GM12878 (cell line): ENCODE measurements at regions not wholly inside any gene's neighbourhood (a gene's known extent, or its start where the extent isn't known, plus 50 kb on each side); places are given as distances from the start of the nearest gene placed in this dataset.

Experiments
- ATAC-seq: fragments of 200-7000 bp; cut with Tn5 transposase; 3 replicates; pipeline ENCODE4 v1.9.1; 2020; ENCODE audit warnings: mild to moderate bottlenecking, moderate library complexity
- BruUV-seq: library from RNA; stranded (reverse); fragments of 400-500 nt; replicated peaks from 2 replicates; lab custom pipeline; 2021; lab: Mats Ljungman, UMichigan
- CTCF ChIA-PET: fragments of 300-600 bp; sonication (Branson Sonifier 250); formaldehyde crosslinking; extraction: SDS; loops from one replicate; lab custom pipeline; 2021; ENCODE audit warnings: inconsistent platforms; lab: Yijun Ruan, JAX
- POLR2A ChIA-PET: fragments of 350-600 bp; formaldehyde crosslinking; extraction: SDS; loops from one replicate; lab custom pipeline; 2021; ENCODE audit warnings: inconsistent platforms; lab: Charles Lee
- RAD21 ChIA-PET: fragments of 300-600 bp; sonication (Branson Sonifier 250); formaldehyde crosslinking; loops from one replicate; lab custom pipeline; 2023; ENCODE audit warnings: antibody characterized with exemption; ENCODE audit not compliant: unreplicated experiment; lab: Charles Lee
- SMC1A ChIA-PET: fragments of 300-600 bp; sonication (Branson Sonifier 250); formaldehyde crosslinking; loops from one replicate; lab custom pipeline; 2023; ENCODE audit not compliant: unreplicated experiment, uncharacterized antibody; lab: Charles Lee
- DNase-seq: peaks from one replicate; pipeline ENCODE4 v3.0.0-alpha.2; 2011; ENCODE audit warnings: low read depth, low spot score
- FAIRE-seq: peaks from 3 replicates; lab custom pipeline; 2011; peaks lifted over from hg19 to GRCh38; lab: Jason Lieb, UNC
- H2AFZ ChIP-seq: 2 replicates; pipeline ENCODE4 v1.6.0; 2011; ENCODE audit warnings: low read depth, low read length, control low read depth; ENCODE audit not compliant: control insufficient read depth
- H3K27ac ChIP-seq: 2 replicates; pipeline ENCODE4 v1.5.1; 2011; ENCODE audit warnings: control low read depth; ENCODE audit not compliant: control insufficient read depth, insufficient read depth
- H3K27me3 ChIP-seq, 2 experiments: replicated peaks in 1 of 2; 2 replicates each; pipeline versions ENCODE4 v1.6.0 to v1.6.1; 2011; ENCODE audit warnings: low read length in 1 of 2; ENCODE audit not compliant: control insufficient read depth in 2 of 2, insufficient read depth in 2 of 2
- H3K36me3 ChIP-seq, 2 experiments: 2 replicates each; pipeline ENCODE4 v1.5.1; 2011; ENCODE audit warnings: low read length in 1 of 2; ENCODE audit not compliant: control insufficient read depth in 2 of 2, insufficient read depth in 2 of 2
- H3K4me1 ChIP-seq: 2 replicates; pipeline ENCODE4 v1.6.1; 2011; ENCODE audit warnings: mild to moderate bottlenecking, low read length, moderate library complexity, mixed read lengths; ENCODE audit not compliant: control insufficient read depth, insufficient read depth
- H3K4me2 ChIP-seq: 2 replicates; pipeline ENCODE4 v1.6.0; 2011; ENCODE audit warnings: control low read depth; ENCODE audit not compliant: control insufficient read depth, insufficient read depth
- H3K4me3 ChIP-seq: fragments of 200-600 bp; sonication (generic); 2 replicates; pipeline ENCODE4 v1.5.1; 2016
- H3K79me2 ChIP-seq: 2 replicates; pipeline ENCODE4 v1.6.0; 2011; ENCODE audit warnings: low read length; ENCODE audit not compliant: control insufficient read depth, insufficient read depth
- H3K9ac ChIP-seq: 2 replicates; pipeline ENCODE4 v1.8.0; 2011; ENCODE audit warnings: low read length, control low read depth, mixed read lengths; ENCODE audit not compliant: control insufficient read depth, insufficient read depth
- H3K9me3 ChIP-seq: replicated peaks from 3 replicates; pipeline ENCODE4 v1.5.1; 2011; ENCODE audit warnings: mild to moderate bottlenecking, low read length; ENCODE audit not compliant: control insufficient read depth, insufficient read depth
- H4K20me1 ChIP-seq: 2 replicates; pipeline ENCODE4 v1.6.0; 2011; ENCODE audit not compliant: control insufficient read depth, insufficient read depth
- ATF7 ChIP-seq: fragments of 450-650 bp; IDR thresholded peaks from 2 replicates; pipeline ENCODE4 v1.6.1; 2016; ENCODE audit warnings: low read depth, mild to moderate bottlenecking
- CREM ChIP-seq: IDR thresholded peaks from 2 replicates; pipeline ENCODE4 v1.6.1; 2014; ENCODE audit warnings: antibody characterized with exemption, low read depth
- CTCF ChIP-seq, 3 experiments: IDR thresholded peaks in 2 of 3; conservative IDR thresholded peaks in 1 of 3; 2 replicates each; pipeline ENCODE4 v1.5.1; 2011; ENCODE audit warnings: low read depth in 3 of 3, low read length in 3 of 3, mild to moderate bottlenecking in 3 of 3, control low read depth in 2 of 3, moderate library complexity in 2 of 3, inconsistent platforms in 1 of 3, mixed read lengths in 1 of 3; ENCODE audit not compliant: control insufficient read depth in 2 of 3, insufficient read depth in 1 of 3; ENCODE audit errors: extremely low read depth in 1 of 3
- ESRRA ChIP-seq: IDR thresholded peaks from 2 replicates; pipeline ENCODE4 v1.6.1; 2012; ENCODE audit warnings: mild to moderate bottlenecking, low read length, improper control_type of control experiment
- EZH2 ChIP-seq: IDR thresholded peaks from 2 replicates; pipeline ENCODE4 v1.6.1; 2012; ENCODE audit warnings: low read depth, mild to moderate bottlenecking, control low read depth, inconsistent platforms, low read length, borderline replicate concordance; ENCODE audit not compliant: control insufficient read depth
- JUNB ChIP-seq: IDR thresholded peaks from 2 replicates; pipeline ENCODE4 v1.6.1; 2016; ENCODE audit warnings: antibody characterized with exemption, mild to moderate bottlenecking
- KAT2A ChIP-seq: conservative IDR thresholded peaks from 2 replicates; pipeline ENCODE4 v1.6.1; 2011; ENCODE audit warnings: low read depth, low read length; ENCODE audit not compliant: control insufficient read depth
- KDM1A ChIP-seq: fragments of 200-600 bp; sonication (generic); IDR thresholded peaks from 2 replicates; pipeline ENCODE4 v1.6.1; 2016; ENCODE audit warnings: borderline replicate concordance
- MEF2A ChIP-seq: IDR thresholded peaks from 2 replicates; pipeline ENCODE4 v1.6.1; 2011; ENCODE audit warnings: low read depth, mild to moderate bottlenecking, low read length, moderate library complexity; ENCODE audit not compliant: insufficient read depth
- MXI1 ChIP-seq: fragments of 150-350 bp; IDR thresholded peaks from 2 replicates; pipeline ENCODE4 v1.6.1; 2011; ENCODE audit warnings: low read depth, mild to moderate bottlenecking, inconsistent platforms, low read length, improper control_type of control experiment
- NFXL1 ChIP-seq: fragments of 450-650 bp; IDR thresholded peaks from 2 replicates; pipeline ENCODE4 v1.6.1; 2017; ENCODE audit warnings: antibody characterized with exemption, mild to moderate bottlenecking, borderline replicate concordance
- SP1 ChIP-seq: IDR thresholded peaks from one replicate; pipeline ENCODE4 v1.6.1; 2011; ENCODE audit warnings: low read depth, low read length
- SREBF2 ChIP-seq: IDR thresholded peaks from 2 replicates; pipeline ENCODE4 v1.6.1; 2012; ENCODE audit warnings: mild to moderate bottlenecking, low read length
- WGBS: methylation state at CpG from one replicate; pipeline ENCODE4 v1.1.6; 2016; ENCODE audit warnings: low lambda C conversion rate; ENCODE audit not compliant: insufficient replicate concordance, insufficient coverage; ENCODE audit errors: missing lambda C conversion rate; 5-methylcytosine and 5-hydroxymethylcytosine counted together
- in situ Hi-C: fragments of 300-500 bp; cut with MboI; formaldehyde crosslinking; loops from 9 replicates; pipeline ENCODE4 v1.14.3; 2018; ENCODE audit warnings: mixed read lengths
- intact Hi-C: fragments of 100-400 bp; cut with micrococcal nuclease; formaldehyde crosslinking; loops from one replicate; pipeline ENCODE4 v1.14.2; 2022; ENCODE audit not compliant: unreplicated experiment

- TF ChIP-seq JUNB (no peak), ESRRA (no peak), CTCF (IDR thresholded peaks at IDR 0.05 in 2 of 3, conservative IDR thresholded peaks at IDR 0.05 in 1 of 3; ENCODE audit: control insufficient read depth in 2 of 3, extremely low read depth in 1 of 3, insufficient read depth in 1 of 3, low read depth in 3 of 3, low read length in 3 of 3) (no peak)
Measured at GRCh38 chr12:114746297-114747011, 62.5 kb upstream of the TBX3 start (continued).

- H3K4me2 ChIP-seq: no peak overlapping the region
- no peaks in the 10 kb centered on the region for H4K20me1 ChIP-seq
- H3K79me2 ChIP-seq: no peaks in the 10 kb centered on the region
- ChIA-PET CTCF (no interaction called here), RAD21 (no interaction called here), POLR2A (no interaction called here), SMC1A (no interaction called here)
- ATAC-seq: no peak
- H3K27ac ChIP-seq: no peak overlapping the region
- H3K27me3 ChIP-seq: no peaks in the 10 kb centered on the region; a peak in 1 of 4 replicates
- 46% methylated on average over 15 of the region's 15 CpGs for WGBS
- H3K4me3 ChIP-seq: no peak overlapping the region
- no peaks in the 10 kb centered on the region for H3K9me3 ChIP-seq
- no peak for FAIRE-seq
- in situ Hi-C loops: no loop called here
- no peaks in the 10 kb centered on the region for H3K4me1 ChIP-seq
- no peak for DNase-seq
- intact Hi-C loops: no loop called here
- no peaks in the 10 kb centered on the region for H3K36me3 ChIP-seq
- no peak overlapping the region for H2AFZ ChIP-seq
- H3K9ac ChIP-seq: no peak overlapping the region
- TF ChIP-seq SREBF2 (no peak), SP1 (no peak), CREM (no peak), KAT2A (no peak), EZH2 (no peak), MEF2A (no peak), KDM1A (no peak), MXI1 (no peak), ATF7 (no peak), NFXL1 (no peak)
- BruUV-seq: no TSS peak
Measured at GRCh38 chr12:114744691-114745090, 60.7 kb upstream of the TBX3 start.
